Astrocyte (in vitro differentiated cells and primary cell): ENCODE measurements at regions not wholly inside any gene's neighbourhood (a gene's known extent, or its start where the extent isn't known, plus 50 kb on each side); places are given as distances from the start of the nearest gene placed in this dataset.

ENCODE experiments used
- DNase-seq: peaks from one replicate; pipeline ENCODE4 v3.0.0-alpha.2; 2010; ENCODE audit warnings: low read depth
- FAIRE-seq: peaks from 2 replicates; lab custom pipeline; 2011; peaks lifted over from hg19 to GRCh38; lab: Jason Lieb, UNC
- H2AFZ ChIP-seq: 2 replicates; pipeline ENCODE4 v1.6.0; 2012; ENCODE audit warnings: low read depth, low read length, inconsistent platforms
- H3K27ac ChIP-seq: 2 replicates; pipeline ENCODE4 v1.5.1; 2011; ENCODE audit warnings: low read depth, low read length, inconsistent platforms
- H3K27me3 ChIP-seq: 2 replicates; pipeline ENCODE4 v1.6.0; 2011; ENCODE audit warnings: low read length, inconsistent platforms; ENCODE audit not compliant: insufficient read depth
- H3K36me3 ChIP-seq: 2 replicates; pipeline ENCODE4 v1.5.1; 2011; ENCODE audit warnings: low read length, inconsistent platforms; ENCODE audit not compliant: insufficient read depth
- H3K4me1 ChIP-seq: 2 replicates; pipeline ENCODE4 v1.5.1; 2011; ENCODE audit warnings: low read length, inconsistent platforms; ENCODE audit not compliant: insufficient read depth
- H3K4me2 ChIP-seq: 2 replicates; pipeline ENCODE4 v1.6.0; 2012; ENCODE audit warnings: low read length, inconsistent platforms
- H3K4me3 ChIP-seq: 2 replicates; pipeline ENCODE4 v1.5.1; 2011; ENCODE audit warnings: low read depth, mild to moderate bottlenecking, low read length, inconsistent platforms; ENCODE audit not compliant: insufficient read depth
- H3K79me2 ChIP-seq: 2 replicates; pipeline ENCODE4 v1.6.0; 2012; ENCODE audit warnings: mild to moderate bottlenecking, low read length, inconsistent platforms; ENCODE audit not compliant: insufficient read depth
- H3K9ac ChIP-seq: 2 replicates; pipeline ENCODE4 v1.6.0; 2012; ENCODE audit warnings: mild to moderate bottlenecking, low read length, inconsistent platforms
- H3K9me3 ChIP-seq: 2 replicates; pipeline ENCODE4 v1.5.1; 2012; ENCODE audit warnings: low read depth, mild to moderate bottlenecking, low read length, inconsistent platforms; ENCODE audit not compliant: insufficient read depth
- H4K20me1 ChIP-seq: 2 replicates; pipeline ENCODE4 v1.6.0; 2012; ENCODE audit warnings: low read length, inconsistent platforms; ENCODE audit not compliant: insufficient read depth
- H3K27ac Mint-ChIP-seq: one replicate; pipeline ENCODE4 v1.8.0; 2021; ENCODE audit warnings: mild to moderate bottlenecking, mixed read lengths; ENCODE audit not compliant: unreplicated experiment
- H3K27me3 Mint-ChIP-seq: one replicate; pipeline ENCODE4 v1.8.0; 2021; ENCODE audit warnings: low read depth, mixed read lengths; ENCODE audit not compliant: unreplicated experiment
- H3K36me3 Mint-ChIP-seq: one replicate; pipeline ENCODE4 v1.8.0; 2021; ENCODE audit warnings: low read depth, mixed read lengths; ENCODE audit not compliant: unreplicated experiment
- H3K4me1 Mint-ChIP-seq: one replicate; pipeline ENCODE4 v1.8.0; 2021; ENCODE audit warnings: low read depth, mixed read lengths; ENCODE audit not compliant: unreplicated experiment
- H3K4me3 Mint-ChIP-seq: one replicate; pipeline ENCODE4 v1.8.0; 2021; ENCODE audit warnings: mild to moderate bottlenecking, moderate library complexity, mixed read lengths; ENCODE audit not compliant: unreplicated experiment
- H3K9me3 Mint-ChIP-seq: one replicate; pipeline ENCODE4 v1.8.0; 2021; ENCODE audit warnings: mild to moderate bottlenecking, mixed read lengths; ENCODE audit not compliant: unreplicated experiment
- CTCF ChIP-seq: IDR thresholded peaks from 2 replicates; pipeline ENCODE4 v1.5.1; 2011; ENCODE audit warnings: low read depth, mild to moderate bottlenecking, inconsistent platforms, low read length, moderate library complexity; ENCODE audit not compliant: insufficient read depth
- EZH2 ChIP-seq: IDR thresholded peaks from 2 replicates; pipeline ENCODE4 v1.6.1; 2012; ENCODE audit warnings: mild to moderate bottlenecking, low read length, inconsistent platforms; ENCODE audit not compliant: insufficient read depth

DNA sequence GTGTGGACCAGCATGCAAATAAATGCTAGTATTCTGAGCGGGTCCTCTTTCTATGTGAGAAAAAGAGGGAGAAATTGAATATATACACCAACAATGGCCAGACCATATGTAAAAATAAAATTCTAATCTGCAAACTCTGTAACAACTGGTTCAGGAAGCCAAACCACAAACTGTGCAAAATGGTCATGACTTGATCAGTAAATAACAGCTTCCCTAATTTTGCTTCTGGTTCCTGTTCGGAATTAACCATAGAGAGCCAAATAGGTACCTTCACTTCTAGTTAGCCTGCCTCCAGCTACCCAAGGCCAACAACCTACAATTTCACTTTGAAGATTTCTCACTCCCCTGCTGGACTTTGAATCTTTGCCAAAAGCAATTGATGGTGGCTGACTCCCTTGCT, 1313.2 kb downstream of the ADGRL3 start:
- Mint-ChIP-seq H3K36me3 (no peaks in the 10 kb centered on the region), H3K9me3 (no peaks in the 10 kb centered on the region), H3K4me3 (no peak overlapping the region), H3K27me3 (no peaks in the 10 kb centered on the region), H3K4me1 (peaks cover 28% of the 10 kb centered on the region), H3K27ac (no peak overlapping the region)
- Histone ChIP-seq H3K4me2 (no peak overlapping the region), H3K79me2 (no peaks in the 10 kb centered on the region), H3K4me3 (no peak overlapping the region), H3K27me3 (no peaks in the 10 kb centered on the region), H3K9ac (no peak overlapping the region), H3K36me3 (no peaks in the 10 kb centered on the region), H2AFZ (no peak overlapping the region), H3K9me3 (peaks cover 3% of the 10 kb centered on the region), H3K4me1 (no peaks in the 10 kb centered on the region), H3K27ac (no peak overlapping the region), H4K20me1 (no peaks in the 10 kb centered on the region)
- no peak for TF ChIP-seq CTCF
- TF ChIP-seq EZH2 = no peak
- FAIRE-seq (no peak), DNase-seq (no peak)

- no peak for TF ChIP-seq EZH2
- Mint-ChIP-seq H3K9me3 (no peaks in the 10 kb centered on the region), H3K4me3 (no peak overlapping the region), H3K27ac (peak overlapping the region; percentile 7), H3K4me1 (peaks cover 18% of the 10 kb centered on the region), H3K27me3 (no peaks in the 10 kb centered on the region), H3K36me3 (no peaks in the 10 kb centered on the region)
- H3K27ac ChIP-seq = no peak overlapping the region
- H3K27me3 ChIP-seq = no peaks in the 10 kb centered on the region
- H3K9ac ChIP-seq = no peak overlapping the region
- H3K4me3 ChIP-seq = no peak overlapping the region
- no peaks in the 10 kb centered on the region for H3K4me1 ChIP-seq
- no peaks in the 10 kb centered on the region for H3K36me3 ChIP-seq
- H4K20me1 ChIP-seq = no peaks in the 10 kb centered on the region
- FAIRE-seq (no peak), DNase-seq (no peak)
- H3K9me3 ChIP-seq = peaks cover 3% of the 10 kb centered on the region
- H3K4me2 ChIP-seq = no peak overlapping the region
- no peaks in the 10 kb centered on the region for H3K79me2 ChIP-seq
- no peak overlapping the region for H2AFZ ChIP-seq
Observed at GRCh38 chr4:62512271-62512670, 1312.1 kb downstream of the ADGRL3 start.

DNA sequence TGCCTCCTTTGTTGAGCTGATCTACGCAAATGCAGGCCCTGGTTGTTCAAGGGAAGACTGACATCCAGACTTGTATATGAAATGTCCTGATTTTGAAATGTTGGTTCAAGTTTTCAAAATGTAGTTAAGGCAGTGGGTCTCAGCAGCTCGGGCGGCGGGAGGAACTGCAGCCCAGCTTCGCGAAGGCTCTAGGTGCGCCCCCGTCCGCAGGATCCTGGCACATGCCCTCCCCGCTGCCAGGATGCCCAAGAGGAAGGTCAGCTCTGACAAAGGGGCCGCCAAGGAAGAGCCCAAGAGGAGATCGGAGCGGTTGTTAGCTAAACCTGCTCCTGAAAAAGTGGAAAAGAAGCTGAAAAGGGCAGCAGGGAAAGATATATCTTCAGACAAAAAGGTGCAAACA, 1310.1 kb downstream of the ADGRL3 start:
- Histone ChIP-seq H3K9ac (no peak overlapping the region), H3K36me3 (no peaks in the 10 kb centered on the region), H3K27me3 (no peaks in the 10 kb centered on the region), H3K79me2 (no peaks in the 10 kb centered on the region), H3K4me1 (no peaks in the 10 kb centered on the region), H4K20me1 (no peaks in the 10 kb centered on the region), H3K9me3 (no peaks in the 10 kb centered on the region), H3K27ac (no peak overlapping the region), H3K4me3 (no peak overlapping the region), H3K4me2 (no peak overlapping the region), H2AFZ (no peak overlapping the region)
- DNase-seq = no peak
- Mint-ChIP-seq H3K4me1 (peaks cover 11% of the 10 kb centered on the region), H3K4me3 (no peak overlapping the region), H3K36me3 (no peaks in the 10 kb centered on the region), H3K27ac (no peak overlapping the region), H3K9me3 (no peaks in the 10 kb centered on the region), H3K27me3 (no peaks in the 10 kb centered on the region)
- FAIRE-seq = no peak
- TF ChIP-seq EZH2 = no peak
- TF ChIP-seq CTCF = no peak
